H9 (cell line): ENCODE measurements at regions not wholly inside any gene's neighbourhood (a gene's known extent, or its start where the extent isn't known, plus 50 kb on each side); places are given as distances from the start of the nearest gene placed in this dataset.

Source experiments
- DNase-seq: peaks from one replicate; pipeline ENCODE4 v3.0.0-alpha.2; 2017
- H2AFZ ChIP-seq: one replicate; pipeline ENCODE4 v1.6.1; 2013; ENCODE audit warnings: mild to moderate bottlenecking, low read length, control low read depth, moderate library complexity
- H2AK5ac ChIP-seq: 2 replicates; pipeline ENCODE4 v1.6.1; 2013; ENCODE audit warnings: low read length, control low read depth, mixed read lengths; ENCODE audit not compliant: insufficient read length
- H2BK120ac ChIP-seq: one replicate; pipeline ENCODE4 v1.6.1; 2013; ENCODE audit warnings: low read depth, mild to moderate bottlenecking, low read length, control low read depth, inconsistent platforms; ENCODE audit not compliant: poor library complexity, severe bottlenecking
- H2BK12ac ChIP-seq: 2 replicates; pipeline ENCODE4 v1.6.1; 2013; ENCODE audit warnings: low read length, control low read depth, mixed read lengths, low read depth; ENCODE audit not compliant: insufficient read length
- H2BK15ac ChIP-seq: 2 replicates; pipeline ENCODE4 v1.6.1; 2013; ENCODE audit warnings: low read depth, low read length, control low read depth
- H2BK20ac ChIP-seq: one replicate; pipeline ENCODE4 v1.6.1; 2013; ENCODE audit warnings: low read depth, mild to moderate bottlenecking, low read length, control low read depth, inconsistent platforms; ENCODE audit not compliant: poor library complexity, severe bottlenecking
- H2BK5ac ChIP-seq: 2 replicates; pipeline ENCODE4 v1.6.1; 2013; ENCODE audit warnings: low read length, control low read depth, mixed read lengths; ENCODE audit not compliant: insufficient read length
- H3K14ac ChIP-seq: 2 replicates; pipeline ENCODE4 v1.6.1; 2013; ENCODE audit warnings: low read length, control low read depth; ENCODE audit not compliant: insufficient read depth
- H3K18ac ChIP-seq: 2 replicates; pipeline ENCODE4 v1.6.1; 2013; ENCODE audit warnings: low read depth, mild to moderate bottlenecking, mixed read lengths, low read length, control low read depth; ENCODE audit not compliant: insufficient read length
- H3K23ac ChIP-seq: 2 replicates; pipeline ENCODE4 v1.6.1; 2013; ENCODE audit warnings: low read length, control low read depth, mixed read lengths, low read depth; ENCODE audit not compliant: insufficient read length
- H3K23me2 ChIP-seq: 2 replicates; pipeline ENCODE4 v1.6.1; 2013; ENCODE audit warnings: low read depth, mild to moderate bottlenecking, mixed read lengths, low read length, control low read depth; ENCODE audit not compliant: insufficient read length, poor library complexity, severe bottlenecking
- H3K27ac ChIP-seq: 2 replicates; pipeline ENCODE4 v1.5.1; 2013; ENCODE audit warnings: low read length, control low read depth, mixed read lengths, low read depth; ENCODE audit not compliant: insufficient read length
- H3K27me3 ChIP-seq: 2 replicates; pipeline ENCODE4 v1.6.1; 2013; ENCODE audit warnings: low read length, control low read depth, inconsistent platforms; ENCODE audit not compliant: insufficient read depth
- H3K4ac ChIP-seq: 2 replicates; pipeline ENCODE4 v1.6.1; 2013; ENCODE audit warnings: low read depth, mild to moderate bottlenecking, control low read depth, inconsistent platforms, low read length, moderate library complexity
- H3K4me1 ChIP-seq: 2 replicates; pipeline ENCODE4 v1.6.1; 2013; ENCODE audit warnings: low read length, control low read depth, inconsistent platforms; ENCODE audit not compliant: insufficient read depth
- H3K4me2 ChIP-seq: 2 replicates; pipeline ENCODE4 v1.6.1; 2013; ENCODE audit warnings: low read length, control low read depth, mixed read lengths; ENCODE audit not compliant: insufficient read length, insufficient read depth
- H3K56ac ChIP-seq: 2 replicates; pipeline ENCODE4 v1.6.1; 2013; ENCODE audit warnings: low read depth, mild to moderate bottlenecking, mixed read lengths, low read length, control low read depth; ENCODE audit not compliant: insufficient read length
- H3K79me1 ChIP-seq: 2 replicates; pipeline ENCODE4 v1.6.1; 2013; ENCODE audit warnings: low read depth, mild to moderate bottlenecking, moderate library complexity, low read length, control low read depth, inconsistent platforms; ENCODE audit not compliant: insufficient read depth, poor library complexity, severe bottlenecking
- H3K79me2 ChIP-seq: 2 replicates; pipeline ENCODE4 v1.6.1; 2013; ENCODE audit warnings: low read length, control low read depth, inconsistent platforms; ENCODE audit not compliant: insufficient read depth
- H3K9ac ChIP-seq: 2 replicates; pipeline ENCODE4 v1.6.1; 2013; ENCODE audit warnings: low read length, control low read depth, mixed read lengths; ENCODE audit not compliant: insufficient read length; ENCODE audit errors: extremely low read depth
- H3K9me3 ChIP-seq: one replicate; pipeline ENCODE4 v1.6.1; 2013; ENCODE audit warnings: low read depth, low read length, inconsistent platforms; ENCODE audit not compliant: control insufficient read depth
- H3T11ph ChIP-seq: one replicate; pipeline ENCODE4 v1.6.1; 2013; ENCODE audit warnings: mild to moderate bottlenecking, low read length, control low read depth, inconsistent platforms
- H4K20me1 ChIP-seq: one replicate; pipeline ENCODE4 v1.6.1; 2013; ENCODE audit not compliant: control insufficient read depth, insufficient read length, insufficient read depth
- H4K5ac ChIP-seq: 2 replicates; pipeline ENCODE4 v1.6.1; 2013; ENCODE audit warnings: low read depth, mild to moderate bottlenecking, mixed read lengths, low read length, control low read depth; ENCODE audit not compliant: insufficient read length
- H4K8ac ChIP-seq: replicated peaks from 2 replicates; pipeline ENCODE4 v1.6.1; 2013; ENCODE audit warnings: low read length, control low read depth, mixed read lengths, low read depth; ENCODE audit not compliant: insufficient read length
- H4K91ac ChIP-seq: 2 replicates; pipeline ENCODE4 v1.6.1; 2013; ENCODE audit warnings: low read depth, mild to moderate bottlenecking, moderate library complexity, mixed read lengths, low read length, control low read depth; ENCODE audit not compliant: insufficient read length
- H3K27ac Mint-ChIP-seq, 3 experiments: 2 replicates in 2 of 3; 3 replicates in 1 of 3; pipeline ENCODE4 v1.8.0; 2020 to 2021; ENCODE audit warnings: mixed read lengths in 3 of 3, mild to moderate bottlenecking in 1 of 3, moderate library complexity in 1 of 3
- H3K27me3 Mint-ChIP-seq: 2 replicates; pipeline ENCODE4 v1.8.0; 2021; ENCODE audit warnings: low read depth, mild to moderate bottlenecking, moderate library complexity, mixed read lengths
- H3K36me3 Mint-ChIP-seq, 3 experiments: 2 replicates in 2 of 3; 3 replicates in 1 of 3; pipeline ENCODE4 v1.8.0; 2020 to 2021; ENCODE audit warnings: low read depth in 3 of 3, mixed read lengths in 3 of 3; ENCODE audit not compliant: insufficient read depth in 1 of 3
- H3K4me1 Mint-ChIP-seq, 2 experiments: 2 replicates each; pipeline ENCODE4 v1.8.0; 2020; ENCODE audit warnings: mixed read lengths in 2 of 2
- H3K4me3 Mint-ChIP-seq, 2 experiments: 2 replicates in 1 of 2; 3 replicates in 1 of 2; pipeline ENCODE4 v1.8.0; 2020 to 2021; ENCODE audit warnings: mild to moderate bottlenecking in 2 of 2, mixed read lengths in 2 of 2, moderate library complexity in 1 of 2
- H3K9me3 Mint-ChIP-seq, 2 experiments: 2 replicates in 1 of 2; 3 replicates in 1 of 2; pipeline ENCODE4 v1.8.0; 2020; ENCODE audit warnings: mild to moderate bottlenecking in 2 of 2, mixed read lengths in 2 of 2, moderate library complexity in 1 of 2
- WGBS: extraction: QIAGEN DNeasy Blood & Tissue Kit; methylation state at CpG from one replicate; pipeline ENCODE4 v1.1.7; 2013; ENCODE audit warnings: missing lambda C conversion rate, low lambda C conversion rate, mixed read lengths; ENCODE audit not compliant: insufficient read length; ENCODE audit errors: extremely low coverage; 5-methylcytosine and 5-hydroxymethylcytosine counted together
- TF ChIP-seq, protein P1 (sequence below): fragments of 200-600 bp; sonication (generic); conservative IDR thresholded peaks from 3 replicates; pipeline ENCODE4 v1.8.0; 2021; ENCODE audit warnings: antibody characterized with exemption, mild to moderate bottlenecking

- Histone ChIP-seq H3K23me2 (no peaks in the 10 kb centered on the region), H3K14ac (no peak overlapping the region), H3K9me3 (no peaks in the 10 kb centered on the region), H2BK12ac (no peak overlapping the region), H4K20me1 (no peaks in the 10 kb centered on the region), H4K5ac (no peak overlapping the region), H3K18ac (no peak overlapping the region), H3K4me2 (peak overlapping the region; percentile 11), H2BK5ac (no peak overlapping the region), H2BK15ac (no peak overlapping the region), H3T11ph (no peak overlapping the region), H4K8ac (no peak overlapping the region), H3K27ac (no peak overlapping the region), H2AK5ac (no peak overlapping the region), H3K79me2 (no peaks in the 10 kb centered on the region), H3K4me1 (no peaks in the 10 kb centered on the region; the same call in 1 of the 2 replicates), H2AFZ (no peak overlapping the region), H4K91ac (no peak overlapping the region), H3K23ac (no peak overlapping the region), H2BK120ac (no peak overlapping the region), H3K27me3 (no peaks in the 10 kb centered on the region), H3K4ac (no peak overlapping the region), H3K56ac (no peak overlapping the region), H3K9ac (no peak overlapping the region), H2BK20ac (no peak overlapping the region), H3K79me1 (no peaks in the 10 kb centered on the region)
- DNase-seq: no peak
- Mint-ChIP-seq H3K27ac (peak overlapping the region in 2 of 3 experiments; percentile 12 to 82; a peak in 4 of 7 replicates), H3K4me1 (peaks cover 18 to 20% of the 10 kb centered on the region in 2 experiments), H3K36me3 (peaks cover 6 to 16% (median 8%) of the 10 kb centered on the region in 3 experiments), H3K27me3 (peaks cover 1% of the 10 kb centered on the region), H3K9me3 (peaks cover 7% of the 10 kb centered on the region in 2 experiments), H3K4me3 (no peak overlapping the region)
- TF ChIP-seq, protein P1, sequence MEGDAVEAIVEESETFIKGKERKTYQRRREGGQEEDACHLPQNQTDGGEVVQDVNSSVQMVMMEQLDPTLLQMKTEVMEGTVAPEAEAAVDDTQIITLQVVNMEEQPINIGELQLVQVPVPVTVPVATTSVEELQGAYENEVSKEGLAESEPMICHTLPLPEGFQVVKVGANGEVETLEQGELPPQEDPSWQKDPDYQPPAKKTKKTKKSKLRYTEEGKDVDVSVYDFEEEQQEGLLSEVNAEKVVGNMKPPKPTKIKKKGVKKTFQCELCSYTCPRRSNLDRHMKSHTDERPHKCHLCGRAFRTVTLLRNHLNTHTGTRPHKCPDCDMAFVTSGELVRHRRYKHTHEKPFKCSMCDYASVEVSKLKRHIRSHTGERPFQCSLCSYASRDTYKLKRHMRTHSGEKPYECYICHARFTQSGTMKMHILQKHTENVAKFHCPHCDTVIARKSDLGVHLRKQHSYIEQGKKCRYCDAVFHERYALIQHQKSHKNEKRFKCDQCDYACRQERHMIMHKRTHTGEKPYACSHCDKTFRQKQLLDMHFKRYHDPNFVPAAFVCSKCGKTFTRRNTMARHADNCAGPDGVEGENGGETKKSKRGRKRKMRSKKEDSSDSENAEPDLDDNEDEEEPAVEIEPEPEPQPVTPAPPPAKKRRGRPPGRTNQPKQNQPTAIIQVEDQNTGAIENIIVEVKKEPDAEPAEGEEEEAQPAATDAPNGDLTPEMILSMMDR: no peak
- no CpG with 5 or more reads among the region's 2 CpGs for WGBS
These were observed 74.4 kb upstream of the CLEC14A start for GRCh38 chr14:38330275-38330674.
